Upper lobe of left lung (tissue), 4 donors: ENCODE measurements at regions not wholly inside any gene's neighbourhood (a gene's known extent, or its start where the extent isn't known, plus 50 kb on each side); places are given as distances from the start of the nearest gene placed in this dataset.

ENCODE experiments used
- EP300 ChIP-seq, 4 donors: sonication (generic); formaldehyde crosslinking; IDR thresholded peaks; one replicate each; pipeline ENCODE4 v1.5.1; 2017; ENCODE audit warnings: antibody characterized with exemption in 4 of 4, control low read depth in 2 of 4
- TF ChIP-seq, protein P1 (sequence below), 6 experiments: fragments of 450-650 bp in 4 of 6; fragments of 200-600 bp in 2 of 6; sonication (generic) in 2 of 6; IDR thresholded peaks; one replicate each; pipeline ENCODE4 v1.5.1; 2016 to 2019; ENCODE audit warnings: antibody characterized with exemption in 6 of 6

GRCh38 chr6:140940251-140940925 lies 1192.3 kb upstream of the GJE1 start:
- no peak for TF ChIP-seq EP300 (IDR thresholded peaks at IDR 0.05)
- TF ChIP-seq, protein P1, sequence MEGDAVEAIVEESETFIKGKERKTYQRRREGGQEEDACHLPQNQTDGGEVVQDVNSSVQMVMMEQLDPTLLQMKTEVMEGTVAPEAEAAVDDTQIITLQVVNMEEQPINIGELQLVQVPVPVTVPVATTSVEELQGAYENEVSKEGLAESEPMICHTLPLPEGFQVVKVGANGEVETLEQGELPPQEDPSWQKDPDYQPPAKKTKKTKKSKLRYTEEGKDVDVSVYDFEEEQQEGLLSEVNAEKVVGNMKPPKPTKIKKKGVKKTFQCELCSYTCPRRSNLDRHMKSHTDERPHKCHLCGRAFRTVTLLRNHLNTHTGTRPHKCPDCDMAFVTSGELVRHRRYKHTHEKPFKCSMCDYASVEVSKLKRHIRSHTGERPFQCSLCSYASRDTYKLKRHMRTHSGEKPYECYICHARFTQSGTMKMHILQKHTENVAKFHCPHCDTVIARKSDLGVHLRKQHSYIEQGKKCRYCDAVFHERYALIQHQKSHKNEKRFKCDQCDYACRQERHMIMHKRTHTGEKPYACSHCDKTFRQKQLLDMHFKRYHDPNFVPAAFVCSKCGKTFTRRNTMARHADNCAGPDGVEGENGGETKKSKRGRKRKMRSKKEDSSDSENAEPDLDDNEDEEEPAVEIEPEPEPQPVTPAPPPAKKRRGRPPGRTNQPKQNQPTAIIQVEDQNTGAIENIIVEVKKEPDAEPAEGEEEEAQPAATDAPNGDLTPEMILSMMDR (IDR thresholded peaks at IDR 0.05): no peak
